GM12878 (cell line): ENCODE measurements at regions not wholly inside any gene's neighbourhood (a gene's known extent, or its start where the extent isn't known, plus 50 kb on each side); places are given as distances from the start of the nearest gene placed in this dataset.

Experiments used
- BCL11A ChIP-seq: IDR thresholded peaks from 2 replicates; pipeline ENCODE4 v1.6.1; 2011; ENCODE audit warnings: low read depth, low read length
- BHLHE40 ChIP-seq, 2 experiments: fragments of 450-650 bp in 1 of 2; IDR thresholded peaks; 2 replicates each; pipeline ENCODE4 v1.6.1; 2011 to 2017; ENCODE audit warnings: low read depth in 2 of 2, borderline replicate concordance in 1 of 2, improper control_type of control experiment in 1 of 2, low read length in 1 of 2, mild to moderate bottlenecking in 1 of 2
- BMI1 ChIP-seq: fragments of 450-650 bp; IDR thresholded peaks from 2 replicates; pipeline ENCODE4 v1.6.1; 2016; ENCODE audit warnings: mild to moderate bottlenecking, moderate library complexity, borderline replicate concordance
- CEBPB ChIP-seq, 2 experiments: fragments of 150-350 bp in 1 of 2; IDR thresholded peaks; 2 replicates each; pipeline ENCODE4 v1.6.1; 2012 to 2014; ENCODE audit warnings: low read depth in 2 of 2, low read length in 2 of 2, borderline replicate concordance in 1 of 2, inconsistent platforms in 1 of 2
- CHD2 ChIP-seq: IDR thresholded peaks from 2 replicates; pipeline ENCODE4 v1.6.1; 2011; ENCODE audit warnings: low read depth, low read length, improper control_type of control experiment, borderline replicate concordance
- CTCF ChIP-seq, 3 experiments: IDR thresholded peaks in 2 of 3; conservative IDR thresholded peaks in 1 of 3; 2 replicates each; pipeline ENCODE4 v1.5.1; 2011; ENCODE audit warnings: low read depth in 3 of 3, low read length in 3 of 3, mild to moderate bottlenecking in 3 of 3, control low read depth in 2 of 3, moderate library complexity in 2 of 3, inconsistent platforms in 1 of 3, mixed read lengths in 1 of 3; ENCODE audit not compliant: control insufficient read depth in 2 of 3, insufficient read depth in 1 of 3; ENCODE audit errors: extremely low read depth in 1 of 3
- E2F4 ChIP-seq: IDR thresholded peaks from 2 replicates; pipeline ENCODE4 v1.6.1; 2012; ENCODE audit warnings: low read depth, low read length, improper control_type of control experiment
- EED ChIP-seq: sonication (generic); IDR thresholded peaks from 2 replicates; pipeline ENCODE4 v1.6.1; 2016; ENCODE audit warnings: antibody characterized with exemption, low read depth
- GABPA ChIP-seq: IDR thresholded peaks from 2 replicates; pipeline ENCODE4 v1.6.1; 2014; ENCODE audit warnings: antibody characterized with exemption, low read depth, mild to moderate bottlenecking, inconsistent platforms
- HCFC1 ChIP-seq: fragments of 150-350 bp; IDR thresholded peaks from 2 replicates; pipeline ENCODE4 v1.6.1; 2014; ENCODE audit warnings: low read length
- HDAC2 ChIP-seq: fragments of 200-600 bp; sonication (generic); IDR thresholded peaks from 2 replicates; pipeline ENCODE4 v1.6.1; 2017
- KAT2A ChIP-seq: conservative IDR thresholded peaks from 2 replicates; pipeline ENCODE4 v1.6.1; 2011; ENCODE audit warnings: low read depth, low read length; ENCODE audit not compliant: control insufficient read depth
- MAX ChIP-seq: IDR thresholded peaks from 2 replicates; pipeline ENCODE4 v1.6.1; 2012; ENCODE audit warnings: low read depth, low read length, improper control_type of control experiment
- NFIC ChIP-seq: IDR thresholded peaks from 2 replicates; pipeline ENCODE4 v1.6.1; 2012; ENCODE audit warnings: low read depth, mild to moderate bottlenecking, inconsistent platforms, low read length, moderate library complexity
- NFYA ChIP-seq: IDR thresholded peaks from 2 replicates; pipeline ENCODE4 v1.6.1; 2011; ENCODE audit warnings: low read depth, mild to moderate bottlenecking, low read length, improper control_type of control experiment, borderline replicate concordance
- NFYB ChIP-seq: IDR thresholded peaks from 2 replicates; pipeline ENCODE4 v1.6.1; 2011; ENCODE audit warnings: low read depth, mild to moderate bottlenecking, low read length, improper control_type of control experiment, moderate library complexity; ENCODE audit not compliant: insufficient read depth
- PAX5 ChIP-seq: IDR thresholded peaks from 2 replicates; pipeline ENCODE4 v1.6.1; 2011; ENCODE audit warnings: low read depth, low read length, borderline replicate concordance
- RAD51 ChIP-seq: fragments of 450-650 bp; IDR thresholded peaks from 2 replicates; pipeline ENCODE4 v1.6.1; 2016; ENCODE audit warnings: moderate library complexity, mild to moderate bottlenecking, inconsistent platforms
- RB1 ChIP-seq: fragments of 450-650 bp; formaldehyde crosslinking; IDR thresholded peaks from 2 replicates; pipeline ENCODE4 v1.6.1; 2017; ENCODE audit warnings: mild to moderate bottlenecking, borderline replicate concordance
- RUNX3 ChIP-seq: IDR thresholded peaks from 2 replicates; pipeline ENCODE4 v1.6.1; 2012; ENCODE audit warnings: low read length, inconsistent platforms
- SKIL ChIP-seq: fragments of 450-650 bp; IDR thresholded peaks from 2 replicates; pipeline ENCODE4 v1.6.1; 2017; ENCODE audit warnings: mild to moderate bottlenecking, low read depth, inconsistent platforms; ENCODE audit not compliant: poor library complexity, severe bottlenecking
- STAT1 ChIP-seq: fragments of 450-650 bp; conservative IDR thresholded peaks from 2 replicates; pipeline ENCODE4 v1.6.1; 2014; ENCODE audit warnings: antibody characterized with exemption, mild to moderate bottlenecking
- SUPT20H ChIP-seq: IDR thresholded peaks from 2 replicates; pipeline ENCODE4 v1.6.1; 2011; ENCODE audit warnings: low read depth, mild to moderate bottlenecking, low read length, moderate library complexity, borderline replicate concordance; ENCODE audit not compliant: control insufficient read depth
- USF2 ChIP-seq: IDR thresholded peaks from 2 replicates; pipeline ENCODE4 v1.6.1; 2011; ENCODE audit warnings: low read depth, low read length, improper control_type of control experiment, borderline replicate concordance
- WRNIP1 ChIP-seq: IDR thresholded peaks from 2 replicates; pipeline ENCODE4 v1.6.1; 2011; ENCODE audit warnings: low read depth, low read length, improper control_type of control experiment, borderline replicate concordance

- no peak for TF ChIP-seq SUPT20H
- TF ChIP-seq STAT1 = no peak
- peak; percentile 63; the same call in 1 of the 2 replicates for TF ChIP-seq NFIC
- no peak for TF ChIP-seq WRNIP1
- no peak for TF ChIP-seq BHLHE40 (IDR thresholded peaks at IDR 0.05; ENCODE audit: borderline replicate concordance in 1 of 2, low read depth in 2 of 2, low read length in 1 of 2)
- TF ChIP-seq RAD51 = no peak
- TF ChIP-seq HDAC2 = no peak
- no peak for TF ChIP-seq GABPA
- TF ChIP-seq RB1 = no peak
- TF ChIP-seq RUNX3 = peak; percentile 34
- TF ChIP-seq BMI1 = no peak
- TF ChIP-seq E2F4 = no peak
- peak; percentile 87 for TF ChIP-seq EED
- no peak for TF ChIP-seq CTCF (IDR thresholded peaks at IDR 0.05 in 2 of 3, conservative IDR thresholded peaks at IDR 0.05 in 1 of 3; ENCODE audit: control insufficient read depth in 2 of 3, extremely low read depth in 1 of 3, insufficient read depth in 1 of 3, low read depth in 3 of 3, low read length in 3 of 3)
- no peak for TF ChIP-seq KAT2A
- no peak for TF ChIP-seq NFYB
- TF ChIP-seq NFYA = no peak
- no peak for TF ChIP-seq CHD2
- TF ChIP-seq HCFC1 = no peak
- no peak for TF ChIP-seq USF2
- TF ChIP-seq CEBPB (IDR thresholded peaks at IDR 0.05; ENCODE audit: borderline replicate concordance in 1 of 2, low read depth in 2 of 2, low read length in 2 of 2) = no peak
- TF ChIP-seq SKIL = peak; percentile 62
- TF ChIP-seq MAX = no peak
- TF ChIP-seq BCL11A = peak; percentile 61; the same call in 1 of the 2 replicates
- peak; percentile 76; the same call in 1 of the 2 replicates for TF ChIP-seq PAX5
Observed at GRCh38 chr2:62340994-62341484, 145.1 kb downstream of the B3GNT2 start (continued).
